ENCODE measurements at regions not wholly inside any gene's neighbourhood (a gene's known extent, or its start where the extent isn't known, plus 50 kb on each side); places are given as distances from the start of the nearest gene placed in this dataset.

DNA sequence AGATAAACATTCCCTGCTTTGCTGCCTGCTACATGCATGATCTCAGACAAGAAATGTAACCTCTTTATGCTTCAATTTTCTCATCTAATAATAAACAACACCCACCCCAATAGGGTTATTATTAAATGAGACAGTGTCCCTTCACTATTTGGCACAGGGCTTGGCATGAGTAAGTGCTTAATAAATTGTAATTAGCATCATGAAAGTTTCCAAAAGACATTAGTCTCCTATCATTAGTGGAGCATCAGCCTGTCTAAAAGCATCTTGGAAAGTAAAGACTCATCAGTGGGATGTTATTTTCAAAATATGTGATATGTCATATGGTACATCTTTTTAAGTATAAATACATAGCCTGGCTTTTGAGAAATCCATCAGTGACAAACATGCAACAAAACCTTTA is 275.0 kb downstream of the ZEB2 start:
- no peak overlapping the region for H3K4me2 ChIP-seq (ENCODE audit: insufficient read depth, low read length)
- intact Hi-C loops (cut with micrococcal nuclease), result no loop called here
- CTCF ChIA-PET (ENCODE audit: low intra/inter-chr PET ratio), result no interaction called here
- no peak overlapping the region for H3K4me3 ChIP-seq
- TF ChIP-seq SETDB1 (IDR thresholded peaks at IDR 0.05; ENCODE audit: low read length), result no peak
- TF ChIP-seq RFX7 (CRISPR knock-in tag; IDR thresholded peaks at IDR 0.05), result no peak
- no peak for TF ChIP-seq MECOM (CRISPR knock-in tag; IDR thresholded peaks at IDR 0.05)
- TF ChIP-seq SIRT6 (IDR thresholded peaks at IDR 0.05; ENCODE audit: low read depth, low read length), result no peak
- H3K36me3 ChIP-seq (ENCODE audit: control insufficient read depth, insufficient read depth, low read length), result no peaks in the 10 kb centered on the region
- BruUV-seq (replicated peaks), result no TSS peak
- DNase-seq (ENCODE audit: extremely low read depth in 1 of 4, low spot score in 3 of 4) (no peak), FAIRE-seq (no peak), ATAC-seq (no peak)
- no peaks in the 10 kb centered on the region for H3K9me1 ChIP-seq (ENCODE audit: control insufficient read depth, insufficient read depth, low read length)
- H4K20me1 ChIP-seq (replicated peaks; ENCODE audit: control insufficient read depth, insufficient read depth, low read length), result no peaks in the 10 kb centered on the region
- no peak overlapping the region for H2AFZ ChIP-seq (ENCODE audit: low read depth, low read length)
- in situ Hi-C loops (cut with MboI), result no loop called here
- no peak overlapping the region for H3K27ac ChIP-seq (ENCODE audit: extremely low read depth, low read depth, low read length)
- no peaks in the 10 kb centered on the region for H3K79me2 ChIP-seq (ENCODE audit: control insufficient read depth, insufficient read depth, low read length)
- no peaks in the 10 kb centered on the region for H3K9me3 ChIP-seq (replicated peaks; ENCODE audit: control insufficient read depth, insufficient read depth, low read depth, low read length)
- H3K4me1 ChIP-seq (replicated peaks in 1 of 2; ENCODE audit: control insufficient read depth in 2 of 2, insufficient read depth in 2 of 2, low read length in 2 of 2), result no peaks in the 10 kb centered on the region
- POLR2A ChIA-PET, result no interaction called here
- no peak overlapping the region for H3K9ac ChIP-seq (ENCODE audit: insufficient read depth in 1 of 2, low read depth in 2 of 2, low read length in 2 of 2)
- H3K27me3 ChIP-seq (ENCODE audit: control insufficient read depth in 2 of 2, insufficient read depth in 2 of 2, low read length in 2 of 2), result no peaks in the 10 kb centered on the region

DNA sequence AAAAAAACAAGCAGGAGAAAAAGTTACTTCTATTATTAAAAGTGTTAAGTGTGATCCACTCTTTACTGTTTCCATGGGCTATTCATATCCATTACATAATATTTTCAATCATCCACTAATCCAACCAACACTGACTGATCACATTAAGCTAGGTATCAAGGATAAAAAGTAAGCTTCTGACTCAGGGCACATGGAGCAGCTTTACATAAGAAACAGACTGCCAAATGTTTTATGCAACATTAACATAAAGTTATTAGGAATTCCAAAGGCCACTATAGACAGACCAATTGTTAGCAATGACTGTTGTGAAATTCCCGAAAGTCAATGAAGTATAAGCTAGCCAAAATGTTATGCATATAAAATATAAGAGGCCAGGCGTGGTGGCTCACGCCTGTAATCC is 277.6 kb downstream of the ZEB2 start:
- in situ Hi-C loops (cut with MboI), result no loop called here
- intact Hi-C loops (cut with micrococcal nuclease), result no loop called here
- no peak for TF ChIP-seq ZFP36 (IDR thresholded peaks at IDR 0.05; ENCODE audit: low read depth, low read length, partially characterized antibody)
- TF ChIP-seq, protein P1, sequence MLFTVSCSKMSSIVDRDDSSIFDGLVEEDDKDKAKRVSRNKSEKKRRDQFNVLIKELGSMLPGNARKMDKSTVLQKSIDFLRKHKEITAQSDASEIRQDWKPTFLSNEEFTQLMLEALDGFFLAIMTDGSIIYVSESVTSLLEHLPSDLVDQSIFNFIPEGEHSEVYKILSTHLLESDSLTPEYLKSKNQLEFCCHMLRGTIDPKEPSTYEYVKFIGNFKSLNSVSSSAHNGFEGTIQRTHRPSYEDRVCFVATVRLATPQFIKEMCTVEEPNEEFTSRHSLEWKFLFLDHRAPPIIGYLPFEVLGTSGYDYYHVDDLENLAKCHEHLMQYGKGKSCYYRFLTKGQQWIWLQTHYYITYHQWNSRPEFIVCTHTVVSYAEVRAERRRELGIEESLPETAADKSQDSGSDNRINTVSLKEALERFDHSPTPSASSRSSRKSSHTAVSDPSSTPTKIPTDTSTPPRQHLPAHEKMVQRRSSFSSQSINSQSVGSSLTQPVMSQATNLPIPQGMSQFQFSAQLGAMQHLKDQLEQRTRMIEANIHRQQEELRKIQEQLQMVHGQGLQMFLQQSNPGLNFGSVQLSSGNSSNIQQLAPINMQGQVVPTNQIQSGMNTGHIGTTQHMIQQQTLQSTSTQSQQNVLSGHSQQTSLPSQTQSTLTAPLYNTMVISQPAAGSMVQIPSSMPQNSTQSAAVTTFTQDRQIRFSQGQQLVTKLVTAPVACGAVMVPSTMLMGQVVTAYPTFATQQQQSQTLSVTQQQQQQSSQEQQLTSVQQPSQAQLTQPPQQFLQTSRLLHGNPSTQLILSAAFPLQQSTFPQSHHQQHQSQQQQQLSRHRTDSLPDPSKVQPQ (CRISPR knock-in tag; IDR thresholded peaks at IDR 0.05; ENCODE audit: borderline replicate concordance), result no peak
- TF ChIP-seq, protein P2, sequence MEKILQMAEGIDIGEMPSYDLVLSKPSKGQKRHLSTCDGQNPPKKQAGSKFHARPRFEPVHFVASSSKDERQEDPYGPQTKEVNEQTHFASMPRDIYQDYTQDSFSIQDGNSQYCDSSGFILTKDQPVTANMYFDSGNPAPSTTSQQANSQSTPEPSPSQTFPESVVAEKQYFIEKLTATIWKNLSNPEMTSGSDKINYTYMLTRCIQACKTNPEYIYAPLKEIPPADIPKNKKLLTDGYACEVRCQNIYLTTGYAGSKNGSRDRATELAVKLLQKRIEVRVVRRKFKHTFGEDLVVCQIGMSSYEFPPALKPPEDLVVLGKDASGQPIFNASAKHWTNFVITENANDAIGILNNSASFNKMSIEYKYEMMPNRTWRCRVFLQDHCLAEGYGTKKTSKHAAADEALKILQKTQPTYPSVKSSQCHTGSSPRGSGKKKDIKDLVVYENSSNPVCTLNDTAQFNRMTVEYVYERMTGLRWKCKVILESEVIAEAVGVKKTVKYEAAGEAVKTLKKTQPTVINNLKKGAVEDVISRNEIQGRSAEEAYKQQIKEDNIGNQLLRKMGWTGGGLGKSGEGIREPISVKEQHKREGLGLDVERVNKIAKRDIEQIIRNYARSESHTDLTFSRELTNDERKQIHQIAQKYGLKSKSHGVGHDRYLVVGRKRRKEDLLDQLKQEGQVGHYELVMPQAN (IDR thresholded peaks at IDR 0.05; ENCODE audit: borderline replicate concordance), result no peak
- no peak for TF ChIP-seq POU5F1 (IDR thresholded peaks at IDR 0.05; ENCODE audit: borderline replicate concordance, low read depth, low read length, partially characterized antibody)
- TF ChIP-seq, protein P3, sequence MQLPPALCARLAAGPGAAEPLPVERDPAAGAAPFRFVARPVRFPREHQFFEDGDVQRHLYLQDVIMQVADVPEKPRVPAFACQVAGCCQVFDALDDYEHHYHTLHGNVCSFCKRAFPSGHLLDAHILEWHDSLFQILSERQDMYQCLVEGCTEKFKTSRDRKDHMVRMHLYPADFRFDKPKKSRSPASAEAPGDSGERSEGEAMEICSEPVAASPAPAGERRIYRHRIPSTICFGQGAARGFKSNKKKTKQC (CRISPR knock-in tag; IDR thresholded peaks at IDR 0.05), result no peak
- TF ChIP-seq, protein P4, sequence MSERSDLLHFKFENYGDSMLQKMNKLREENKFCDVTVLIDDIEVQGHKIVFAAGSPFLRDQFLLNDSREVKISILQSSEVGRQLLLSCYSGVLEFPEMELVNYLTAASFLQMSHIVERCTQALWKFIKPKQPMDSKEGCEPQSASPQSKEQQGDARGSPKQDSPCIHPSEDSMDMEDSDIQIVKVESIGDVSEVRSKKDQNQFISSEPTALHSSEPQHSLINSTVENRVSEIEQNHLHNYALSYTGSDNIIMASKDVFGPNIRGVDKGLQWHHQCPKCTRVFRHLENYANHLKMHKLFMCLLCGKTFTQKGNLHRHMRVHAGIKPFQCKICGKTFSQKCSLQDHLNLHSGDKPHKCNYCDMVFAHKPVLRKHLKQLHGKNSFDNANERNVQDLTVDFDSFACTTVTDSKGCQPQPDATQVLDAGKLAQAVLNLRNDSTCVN (CRISPR knock-in tag; IDR thresholded peaks at IDR 0.05), result no peak
- no peak for TF ChIP-seq ZNF780A (CRISPR knock-in tag; IDR thresholded peaks at IDR 0.05)

More for the DNA sequence above, 277.6 kb downstream of the ZEB2 start:
- Histone ChIP-seq H3K9me3 (replicated peaks; ENCODE audit: control insufficient read depth, insufficient read depth, low read depth, low read length) (no peaks in the 10 kb centered on the region), H3K27me3 (ENCODE audit: control insufficient read depth in 2 of 2, insufficient read depth in 2 of 2, low read length in 2 of 2) (no peaks in the 10 kb centered on the region), H3K79me2 (ENCODE audit: control insufficient read depth, insufficient read depth, low read length) (no peaks in the 10 kb centered on the region), H3K9me1 (ENCODE audit: control insufficient read depth, insufficient read depth, low read length) (no peaks in the 10 kb centered on the region), H4K20me1 (replicated peaks; ENCODE audit: control insufficient read depth, insufficient read depth, low read length) (no peaks in the 10 kb centered on the region), H3K36me3 (ENCODE audit: control insufficient read depth, insufficient read depth, low read length) (no peaks in the 10 kb centered on the region), H3K4me3 (no peak overlapping the region), H3K9ac (ENCODE audit: insufficient read depth in 1 of 2, low read depth in 2 of 2, low read length in 2 of 2) (no peak overlapping the region), H2AFZ (ENCODE audit: low read depth, low read length) (no peak overlapping the region), H3K4me1 (replicated peaks in 1 of 2; ENCODE audit: control insufficient read depth in 2 of 2, insufficient read depth in 2 of 2, low read length in 2 of 2) (peaks cover 0 to 6% of the 10 kb centered on the region in 2 experiments; a peak in 1 of 5 replicates), H3K27ac (ENCODE audit: extremely low read depth, low read depth, low read length) (no peak overlapping the region), H3K4me2 (ENCODE audit: insufficient read depth, low read length) (no peak overlapping the region)
- WGBS (ENCODE audit: insufficient coverage, low coverage, missing lambda C conversion rate), result 95% methylated on average over 3 of the region's 3 CpGs
- DNase-seq (ENCODE audit: extremely low read depth in 1 of 4, low spot score in 3 of 4) (no peak), ATAC-seq (no peak), FAIRE-seq (no peak)
- ChIA-PET POLR2A (interaction anchor here (0.7 kb wide), 1 partner anchor 11 kb away, joined by 3 read pairs; no protein-coding TSS in a partner anchor), CTCF (ENCODE audit: low intra/inter-chr PET ratio) (no interaction called here)
- BruUV-seq (replicated peaks), result no TSS peak
